HCT116 (cell line): ENCODE measurements at regions not wholly inside any gene's neighbourhood (a gene's known extent, or its start where the extent isn't known, plus 50 kb on each side); places are given as distances from the start of the nearest gene placed in this dataset.

Experiments
- ATAC-seq: fragments of 200-7000 bp; cut with Tn5 transposase; 2 replicates; pipeline ENCODE4 v1.9.1; 2020; ENCODE audit warnings: mild to moderate bottlenecking, moderate library complexity
- BruUV-seq: library from RNA; stranded (reverse); fragments of 400-500 nt; replicated peaks from 2 replicates; lab custom pipeline; 2021; lab: Mats Ljungman, UMichigan
- CTCF ChIA-PET: fragments of 300-600 bp; sonication (Branson Sonifier 250); formaldehyde crosslinking; loops from one replicate; lab custom pipeline; 2021; ENCODE audit warnings: antibody characterized with exemption; lab: Charles Lee
- POLR2A ChIA-PET: fragments of 300-600, 350-600 bp; sonication (Branson Sonifier 250); formaldehyde crosslinking; loops from one replicate; lab custom pipeline; 2021; ENCODE audit warnings: antibody characterized with exemption; lab: Charles Lee
- RAD21 ChIA-PET, 2 experiments: fragments of 300-600 bp; sonication (Branson Sonifier 250); formaldehyde crosslinking; loops; one replicate each; lab custom pipeline; 2023; ENCODE audit warnings: low total read pairs in 2 of 2; ENCODE audit not compliant: uncharacterized antibody in 2 of 2, unreplicated experiment in 2 of 2, low non-redundant PET in 1 of 2; lab: Charles Lee
- DNase-seq: peaks from one replicate; pipeline ENCODE4 v3.0.0-alpha.2; 2010; ENCODE audit warnings: low read depth, low spot score
- H2AFZ ChIP-seq: fragments of 200-600 bp; shearing (Covaris generic), sonication (generic); 2 replicates; pipeline ENCODE4 v1.6.1; 2017; ENCODE audit warnings: low read depth, mixed run types, mixed read lengths, antibody characterized with exemption, low read length; ENCODE audit not compliant: poor library complexity, severe bottlenecking
- H3K27ac ChIP-seq: 2 replicates; pipeline ENCODE4 v1.5.1; 2012; ENCODE audit warnings: low read depth, low read length
- H3K27me3 ChIP-seq: fragments of 200-600 bp; sonication (generic); 2 replicates; pipeline ENCODE4 v1.6.1; 2016; ENCODE audit warnings: mixed run types, low read length, mixed read lengths; ENCODE audit not compliant: insufficient read depth
- H3K36me3 ChIP-seq, 2 experiments: fragments of 200-500 bp in 1 of 2; fragments of 200-600 bp in 1 of 2; sonication (Bioruptor generic) in 1 of 2; sonication (generic) in 1 of 2; 2 replicates each; pipeline versions ENCODE4 v1.5.1 to v1.6.1; 2014 to 2016; ENCODE audit warnings: low read length in 2 of 2, inconsistent platforms in 1 of 2, mixed read lengths in 1 of 2, mixed run types in 1 of 2; ENCODE audit not compliant: insufficient read depth in 2 of 2, control insufficient read depth in 1 of 2
- H3K4me1 ChIP-seq, 2 experiments: fragments of 200-600 bp in 1 of 2; sonication (generic) in 1 of 2; 2 replicates each; pipeline versions ENCODE4 v1.5.1 to v1.6.1; 2012 to 2017; ENCODE audit warnings: low read length in 2 of 2, inconsistent platforms in 1 of 2, mild to moderate bottlenecking in 1 of 2, mixed read lengths in 1 of 2, mixed run types in 1 of 2, moderate library complexity in 1 of 2; ENCODE audit not compliant: insufficient read depth in 2 of 2, control insufficient read depth in 1 of 2
- H3K4me2 ChIP-seq: fragments of 200-600 bp; sonication (generic); 2 replicates; pipeline ENCODE4 v1.6.1; 2017; ENCODE audit warnings: mixed run types, low read length, mixed read lengths
- H3K4me3 ChIP-seq, 2 experiments: fragments of 200-600 bp in 1 of 2; sonication (generic) in 1 of 2; replicated peaks in 1 of 2; 2 replicates each; pipeline ENCODE4 v1.5.1; 2011 to 2016; ENCODE audit warnings: low read length in 2 of 2, control low read depth in 1 of 2, low read depth in 1 of 2, mild to moderate bottlenecking in 1 of 2, mixed read lengths in 1 of 2, mixed run types in 1 of 2
- H3K79me2 ChIP-seq: fragments of 200-600 bp; sonication (generic); 2 replicates; pipeline ENCODE4 v1.6.1; 2017; ENCODE audit warnings: mild to moderate bottlenecking, mixed run types, low read length, moderate library complexity, mixed read lengths; ENCODE audit not compliant: insufficient read depth
- H3K9ac ChIP-seq: fragments of 200-600 bp; sonication (generic); 2 replicates; pipeline ENCODE4 v1.6.1; 2016; ENCODE audit warnings: low read length, mixed read lengths
- H3K9me2 ChIP-seq: fragments of 200-600 bp; sonication (generic), shearing (Covaris generic); 2 replicates; pipeline ENCODE4 v1.6.1; 2017; ENCODE audit warnings: mixed run types, mild to moderate bottlenecking, moderate library complexity; ENCODE audit not compliant: insufficient read depth
- H3K9me3 ChIP-seq, 2 experiments: fragments of 200-500 bp in 1 of 2; fragments of 200-600 bp in 1 of 2; sonication (Bioruptor generic) in 1 of 2; sonication (generic) in 1 of 2; 2 replicates each; pipeline ENCODE4 v1.6.1; 2014 to 2017; ENCODE audit warnings: low read length in 2 of 2, mixed read lengths in 2 of 2, inconsistent platforms in 1 of 2, low read depth in 1 of 2, mild to moderate bottlenecking in 1 of 2, mixed run types in 1 of 2, moderate library complexity in 1 of 2; ENCODE audit not compliant: control insufficient read depth in 1 of 2, insufficient read depth in 1 of 2
- H4K20me1 ChIP-seq: fragments of 200-600 bp; sonication (generic), shearing (Covaris generic); 2 replicates; pipeline ENCODE4 v1.6.1; 2017; ENCODE audit warnings: mixed run types, mild to moderate bottlenecking, moderate library complexity; ENCODE audit not compliant: insufficient read depth
- CBX3 ChIP-seq: IDR thresholded peaks from 2 replicates; pipeline ENCODE4 v1.6.1; 2012; ENCODE audit warnings: low read depth
- CEBPB ChIP-seq: IDR thresholded peaks from 2 replicates; pipeline ENCODE4 v1.6.1; 2012; ENCODE audit warnings: low read depth
- EGR1 ChIP-seq: IDR thresholded peaks from 2 replicates; pipeline ENCODE4 v1.6.1; 2012; ENCODE audit warnings: low read depth
- ELF1 ChIP-seq: IDR thresholded peaks from 2 replicates; pipeline ENCODE4 v1.6.1; 2012; ENCODE audit warnings: low read depth, borderline replicate concordance
- FOSL1 ChIP-seq: IDR thresholded peaks from 2 replicates; pipeline ENCODE4 v1.6.1; 2012; ENCODE audit warnings: low read depth
- MAX ChIP-seq: IDR thresholded peaks from 2 replicates; pipeline ENCODE4 v1.6.1; 2012
- RAD21 ChIP-seq: IDR thresholded peaks from 2 replicates; pipeline ENCODE4 v1.6.1; 2012; ENCODE audit warnings: low read depth, mild to moderate bottlenecking
- REST ChIP-seq: IDR thresholded peaks from 2 replicates; pipeline ENCODE4 v1.6.1; 2012; ENCODE audit warnings: low read depth
- TCF7L2 ChIP-seq: IDR thresholded peaks from 2 replicates; pipeline ENCODE4 v1.7.0; 2011; ENCODE audit warnings: borderline replicate concordance, inconsistent platforms; ENCODE audit not compliant: insufficient read depth, insufficient read length; ENCODE audit errors: extremely low read depth
- ZBTB33 ChIP-seq: IDR thresholded peaks from 2 replicates; pipeline ENCODE4 v1.6.1; 2011; ENCODE audit warnings: mild to moderate bottlenecking, low read length, moderate library complexity; ENCODE audit not compliant: insufficient replicate concordance; ENCODE audit errors: extremely low read depth
- ZFX ChIP-seq: fragments of 450-650 bp; IDR thresholded peaks from 2 replicates; pipeline ENCODE4 v1.6.1; 2017
- ZNF274 ChIP-seq: fragments of 200-500 bp; sonication (Bioruptor generic); IDR thresholded peaks from 2 replicates; pipeline ENCODE4 v1.6.1; 2014; ENCODE audit warnings: mild to moderate bottlenecking, low read depth, low read length, inconsistent platforms
- intact Hi-C: fragments of 100-400 bp; cut with micrococcal nuclease; formaldehyde crosslinking; loops from 2 replicates; pipeline ENCODE4 v1.10.0; 2022
- TF ChIP-seq, protein P1 (sequence below): IDR thresholded peaks from 2 replicates; pipeline ENCODE4 v1.6.1; 2012

- no peak for TF ChIP-seq REST
- TF ChIP-seq ZBTB33, result no peak
- TF ChIP-seq ELF1, result no peak
Observed at GRCh38 chr4:130591091-130591490, 1495.1 kb downstream of the C4orf33 start (continued).

DNA sequence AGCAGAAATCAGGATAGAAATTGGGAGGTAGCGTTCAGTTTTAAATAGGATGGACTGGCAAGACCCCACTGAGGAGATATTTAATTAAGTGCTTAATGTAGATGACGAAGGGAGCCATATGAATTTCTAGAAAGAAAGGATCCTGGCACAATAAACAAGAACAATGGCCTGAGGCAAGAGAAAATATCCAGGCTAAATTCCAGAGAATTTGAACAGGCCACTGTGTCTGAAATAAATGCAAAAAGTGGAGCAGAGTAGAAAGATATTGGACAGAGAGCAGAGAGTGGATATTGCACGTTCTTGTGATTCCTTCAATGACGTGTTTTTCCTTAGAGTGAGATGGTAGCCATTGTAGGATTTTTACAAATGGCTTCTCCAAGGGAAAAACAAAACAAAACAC is 1504.8 kb downstream of the C4orf33 start:
- RAD21 ChIA-PET, result no interaction called here

More for the DNA sequence above, 1504.8 kb downstream of the C4orf33 start:
- no peak overlapping the region for H3K27ac ChIP-seq
- no peaks in the 10 kb centered on the region for H3K79me2 ChIP-seq
- H3K27me3 ChIP-seq, result no peaks in the 10 kb centered on the region
- ATAC-seq, result no peak
- H3K36me3 ChIP-seq, result no peaks in the 10 kb centered on the region
- no peak overlapping the region for H2AFZ ChIP-seq
- intact Hi-C loops, result no loop called here
- DNase-seq, result no peak
- no peaks in the 10 kb centered on the region for H3K9me3 ChIP-seq
- H4K20me1 ChIP-seq, result no peaks in the 10 kb centered on the region
- H3K4me3 ChIP-seq, result no peak overlapping the region
- CTCF ChIA-PET, result no interaction called here
- no peaks in the 10 kb centered on the region for H3K4me1 ChIP-seq
- H3K9ac ChIP-seq, result no peak overlapping the region
- H3K9me2 ChIP-seq, result no peaks in the 10 kb centered on the region
- no TSS peak for BruUV-seq
- TF ChIP-seq ZNF274, result no peak
- no peak for TF ChIP-seq CBX3
- TF ChIP-seq MAX, result no peak
- TF ChIP-seq FOSL1, result no peak
- no peak for TF ChIP-seq TCF7L2
- no peak for TF ChIP-seq RAD21
- no peak for TF ChIP-seq ZFX
- TF ChIP-seq, protein P1, sequence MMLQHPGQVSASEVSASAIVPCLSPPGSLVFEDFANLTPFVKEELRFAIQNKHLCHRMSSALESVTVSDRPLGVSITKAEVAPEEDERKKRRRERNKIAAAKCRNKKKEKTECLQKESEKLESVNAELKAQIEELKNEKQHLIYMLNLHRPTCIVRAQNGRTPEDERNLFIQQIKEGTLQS, result no peak
- no peak for TF ChIP-seq CEBPB
- no peak for TF ChIP-seq EGR1
- TF ChIP-seq, all 23 proteins: peak for 0
- POLR2A ChIA-PET, result no interaction called here
- no peak overlapping the region for H3K4me2 ChIP-seq
